ENCODE measurements at regions not wholly inside any gene's neighbourhood (a gene's known extent, or its start where the extent isn't known, plus 50 kb on each side); places are given as distances from the start of the nearest gene placed in this dataset.

- Mint-ChIP-seq H3K4me1 (ENCODE audit: low read depth, unreplicated experiment) (no peaks in the 10 kb centered on the region), H3K9me3 (ENCODE audit: unreplicated experiment) (peaks cover 2% of the 10 kb centered on the region), H3K27ac (ENCODE audit: unreplicated experiment) (no peak overlapping the region), H3K36me3 (ENCODE audit: unreplicated experiment) (no peaks in the 10 kb centered on the region), H3K4me3 (ENCODE audit: unreplicated experiment) (no peak overlapping the region), H3K27me3 (ENCODE audit: unreplicated experiment) (no peaks in the 10 kb centered on the region)
- TF ChIP-seq CTCF (IDR thresholded peaks at IDR 0.05; ENCODE audit: partially characterized antibody, unreplicated experiment), result no peak
- DNase-seq, result no peak
Observed at GRCh38 chr1:217369271-217369981, 261.5 kb downstream of the GPATCH2 start.

GRCh38 chr1:217364220-217364619 is 266.7 kb downstream of the GPATCH2 start:
- H3K27me3 Mint-ChIP-seq (ENCODE audit: unreplicated experiment), result no peaks in the 10 kb centered on the region
- H3K9me3 Mint-ChIP-seq (ENCODE audit: unreplicated experiment), result no peaks in the 10 kb centered on the region
- H3K27ac Mint-ChIP-seq (ENCODE audit: unreplicated experiment), result no peak overlapping the region
- H3K4me1 Mint-ChIP-seq (ENCODE audit: low read depth, unreplicated experiment), result no peaks in the 10 kb centered on the region
- H3K4me3 Mint-ChIP-seq (ENCODE audit: unreplicated experiment), result no peak overlapping the region
- no peaks in the 10 kb centered on the region for H3K36me3 Mint-ChIP-seq (ENCODE audit: unreplicated experiment)
- DNase-seq, result no peak
- no peak for TF ChIP-seq CTCF (IDR thresholded peaks at IDR 0.05; ENCODE audit: partially characterized antibody, unreplicated experiment)

GRCh38 chr1:217363319-217363718 is 267.6 kb downstream of the GPATCH2 start:
- no peak for TF ChIP-seq CTCF (IDR thresholded peaks at IDR 0.05; ENCODE audit: partially characterized antibody, unreplicated experiment)
- DNase-seq, result no peak
- H3K4me3 Mint-ChIP-seq (ENCODE audit: unreplicated experiment), result no peak overlapping the region
- H3K9me3 Mint-ChIP-seq (ENCODE audit: unreplicated experiment), result no peaks in the 10 kb centered on the region
- H3K36me3 Mint-ChIP-seq (ENCODE audit: unreplicated experiment), result no peaks in the 10 kb centered on the region
- H3K27me3 Mint-ChIP-seq (ENCODE audit: unreplicated experiment), result no peaks in the 10 kb centered on the region
- H3K27ac Mint-ChIP-seq (ENCODE audit: unreplicated experiment), result no peak overlapping the region
- H3K4me1 Mint-ChIP-seq (ENCODE audit: low read depth, unreplicated experiment), result no peaks in the 10 kb centered on the region

GRCh38 chr1:217360510-217360909 is 270.4 kb downstream of the GPATCH2 start:
- no peak for DNase-seq
- H3K27me3 Mint-ChIP-seq (ENCODE audit: unreplicated experiment), result no peaks in the 10 kb centered on the region
- TF ChIP-seq CTCF (IDR thresholded peaks at IDR 0.05; ENCODE audit: partially characterized antibody, unreplicated experiment), result no peak
- no peaks in the 10 kb centered on the region for H3K9me3 Mint-ChIP-seq (ENCODE audit: unreplicated experiment)
- no peak overlapping the region for H3K4me3 Mint-ChIP-seq (ENCODE audit: unreplicated experiment)
- H3K27ac Mint-ChIP-seq (ENCODE audit: unreplicated experiment), result no peak overlapping the region
- no peaks in the 10 kb centered on the region for H3K4me1 Mint-ChIP-seq (ENCODE audit: low read depth, unreplicated experiment)
- H3K36me3 Mint-ChIP-seq (ENCODE audit: unreplicated experiment), result no peaks in the 10 kb centered on the region

GRCh38 chr1:217354895-217355294 is 276.0 kb downstream of the GPATCH2 start:
- Mint-ChIP-seq H3K9me3 (ENCODE audit: unreplicated experiment) (peaks cover 1% of the 10 kb centered on the region), H3K4me1 (ENCODE audit: low read depth, unreplicated experiment) (no peaks in the 10 kb centered on the region), H3K36me3 (ENCODE audit: unreplicated experiment) (no peaks in the 10 kb centered on the region), H3K27ac (ENCODE audit: unreplicated experiment) (no peak overlapping the region), H3K4me3 (ENCODE audit: unreplicated experiment) (no peak overlapping the region), H3K27me3 (ENCODE audit: unreplicated experiment) (no peaks in the 10 kb centered on the region)
- no peak for TF ChIP-seq CTCF (IDR thresholded peaks at IDR 0.05; ENCODE audit: partially characterized antibody, unreplicated experiment)
- DNase-seq, result no peak

All from glutamatergic neuron (in vitro differentiated cells).